ENCODE measurements at regions not wholly inside any gene's neighbourhood (a gene's known extent, or its start where the extent isn't known, plus 50 kb on each side); places are given as distances from the start of the nearest gene placed in this dataset.

DNA sequence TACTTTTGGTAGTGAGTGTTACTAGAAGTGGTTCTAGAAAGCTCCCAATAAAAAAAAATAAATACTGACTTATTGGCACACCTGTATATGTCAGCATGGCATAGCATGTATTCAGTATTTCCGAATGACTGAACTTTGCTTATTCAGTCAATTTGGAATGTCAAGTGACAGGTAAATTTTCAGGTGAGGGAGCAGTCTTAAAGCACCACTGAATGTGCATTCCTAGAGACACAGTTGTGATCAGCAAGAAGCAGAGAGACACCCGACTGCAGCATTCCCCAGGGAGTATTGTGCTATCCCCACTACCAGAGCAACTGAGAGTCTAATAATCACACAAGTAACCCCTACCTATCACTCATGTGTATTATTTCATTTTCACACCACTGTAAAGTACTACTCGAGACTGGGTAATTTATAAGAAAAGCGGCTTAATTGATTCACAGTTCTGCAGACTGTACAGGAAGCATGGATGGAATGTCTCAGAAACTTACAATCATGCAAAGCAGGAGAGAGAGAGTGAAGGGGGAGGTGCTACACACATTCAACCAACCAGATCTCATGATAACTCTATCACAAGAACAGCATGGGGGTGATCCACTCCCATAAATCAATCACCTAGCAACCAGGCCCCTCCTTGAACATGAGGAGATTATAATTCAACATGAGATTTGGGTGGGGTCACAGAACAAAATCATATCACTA is 201.5 kb downstream of the TBX15 start:
- no peaks in the 10 kb centered on the region for H3K9me3 ChIP-seq
- no peaks in the 10 kb centered on the region for H3K36me3 ChIP-seq (ENCODE audit: control insufficient read depth in 2 of 2, extremely low read depth in 1 of 2, insufficient read depth in 1 of 2, low read length in 1 of 2)
- ChIA-PET CTCF (no interaction called here), POLR2A (no interaction called here)
- WGBS (ENCODE audit: insufficient coverage): no CpG with 5 or more reads among the region's 4 CpGs
- H3K27ac ChIP-seq (ENCODE audit: low read length): no peak overlapping the region
- H3K9me3 Mint-ChIP-seq: peaks cover 19 to 23% (median 22%) of the 10 kb centered on the region in 3 donors
- H3K4me3 ChIP-seq (ENCODE audit: control insufficient read depth in 1 of 2, extremely low read depth in 1 of 2, low read length in 1 of 2): no peak overlapping the region
- no peaks in the 10 kb centered on the region for H3K27me3 Mint-ChIP-seq
- H3K4me3 Mint-ChIP-seq: no peak overlapping the region
- no peaks in the 10 kb centered on the region for H3K4me1 Mint-ChIP-seq
- no peaks in the 10 kb centered on the region for H3K27me3 ChIP-seq (replicated peaks in 1 of 2; ENCODE audit: control insufficient read depth in 2 of 2, extremely low read depth in 1 of 2, insufficient read depth in 2 of 2, low read length in 1 of 2)
- H3K27ac Mint-ChIP-seq: no peak overlapping the region
- ATAC-seq (replicated peaks in 1 of 4): no peak
- H3K4me1 ChIP-seq (ENCODE audit: control insufficient read depth in 1 of 2, extremely low read depth in 1 of 2, insufficient read depth in 2 of 2, low read length in 2 of 2): no peaks in the 10 kb centered on the region
- DNase-seq: no peak
- no peaks in the 10 kb centered on the region for H3K36me3 Mint-ChIP-seq

- POLR2A ChIA-PET: no interaction called here
- no peaks in the 10 kb centered on the region for H3K27me3 Mint-ChIP-seq
- ATAC-seq (replicated peaks in 1 of 4): no peak
- no peak for DNase-seq
- Histone ChIP-seq H3K27me3 (replicated peaks in 1 of 2; ENCODE audit: control insufficient read depth in 2 of 2, extremely low read depth in 1 of 2, insufficient read depth in 2 of 2, low read length in 1 of 2) (no peaks in the 10 kb centered on the region), H3K27ac (ENCODE audit: low read length) (no peak overlapping the region), H3K36me3 (ENCODE audit: control insufficient read depth in 2 of 2, extremely low read depth in 1 of 2, insufficient read depth in 1 of 2, low read length in 1 of 2) (no peaks in the 10 kb centered on the region), H3K4me3 (ENCODE audit: control insufficient read depth in 1 of 2, extremely low read depth in 1 of 2, low read length in 1 of 2) (no peak overlapping the region), H3K4me1 (ENCODE audit: control insufficient read depth in 1 of 2, extremely low read depth in 1 of 2, insufficient read depth in 2 of 2, low read length in 2 of 2) (no peaks in the 10 kb centered on the region), H3K9me3 (no peaks in the 10 kb centered on the region)
- no peak overlapping the region for H3K4me3 Mint-ChIP-seq
- 20% methylated on average over 2 of the region's 2 CpGs for WGBS (ENCODE audit: insufficient coverage)
- H3K27ac Mint-ChIP-seq: no peak overlapping the region
- H3K4me1 Mint-ChIP-seq: no peaks in the 10 kb centered on the region
- CTCF ChIA-PET: no interaction called here
- no peaks in the 10 kb centered on the region for H3K36me3 Mint-ChIP-seq
- peaks cover 14 to 18% (median 15%) of the 10 kb centered on the region in 3 donors for H3K9me3 Mint-ChIP-seq
Measured at GRCh38 chr1:118785246-118785645, 202.9 kb downstream of the TBX15 start.

DNA sequence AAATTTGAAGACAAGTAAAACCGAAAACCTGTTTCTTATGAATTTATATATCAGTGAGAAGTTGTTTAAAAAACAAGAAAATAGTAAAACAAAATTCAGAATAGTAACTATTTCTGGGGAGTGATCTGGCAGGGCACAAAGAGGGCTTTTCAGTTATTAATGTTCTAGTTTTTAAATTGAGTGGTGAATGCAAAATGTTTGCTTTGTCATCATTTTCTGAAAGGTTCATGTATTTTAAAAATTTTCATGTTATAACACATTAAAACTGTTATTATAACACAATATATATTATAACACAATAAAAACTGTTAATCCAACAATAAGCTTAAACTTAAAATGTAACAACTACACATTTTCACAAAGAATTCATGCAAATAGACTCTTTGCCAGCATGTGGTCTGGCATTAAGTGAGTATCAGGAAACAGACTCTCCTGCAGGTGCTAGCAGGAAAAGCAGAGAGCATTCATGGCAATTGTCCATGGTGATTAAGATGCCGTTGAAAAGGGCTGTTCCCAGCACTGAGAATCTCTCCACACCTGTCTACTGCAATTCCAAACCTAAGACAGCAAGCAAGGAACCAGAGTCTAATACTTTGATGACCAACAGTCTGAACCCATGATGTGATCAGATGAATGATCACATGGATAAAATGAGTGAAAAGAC is 204.9 kb downstream of the TBX15 start:
- no peaks in the 10 kb centered on the region for H3K36me3 Mint-ChIP-seq
- no peak overlapping the region for H3K4me3 ChIP-seq (ENCODE audit: control insufficient read depth in 1 of 2, extremely low read depth in 1 of 2, low read length in 1 of 2)
- H3K36me3 ChIP-seq (ENCODE audit: control insufficient read depth in 2 of 2, extremely low read depth in 1 of 2, insufficient read depth in 1 of 2, low read length in 1 of 2): no peaks in the 10 kb centered on the region
- no peaks in the 10 kb centered on the region for H3K27me3 ChIP-seq (replicated peaks in 1 of 2; ENCODE audit: control insufficient read depth in 2 of 2, extremely low read depth in 1 of 2, insufficient read depth in 2 of 2, low read length in 1 of 2)
- WGBS (ENCODE audit: insufficient coverage): no CpG with 5 or more reads among the region's 2 CpGs
- ChIA-PET POLR2A (no interaction called here), CTCF (no interaction called here)
- H3K4me3 Mint-ChIP-seq: no peak overlapping the region
- H3K9me3 ChIP-seq: no peaks in the 10 kb centered on the region
- ATAC-seq (replicated peaks in 1 of 4) (no peak), DNase-seq (no peak)
- H3K27me3 Mint-ChIP-seq: no peaks in the 10 kb centered on the region
- H3K9me3 Mint-ChIP-seq: peaks cover 12 to 15% (median 13%) of the 10 kb centered on the region in 3 donors
- H3K27ac Mint-ChIP-seq: no peak overlapping the region
- H3K4me1 Mint-ChIP-seq: no peaks in the 10 kb centered on the region
- no peaks in the 10 kb centered on the region for H3K4me1 ChIP-seq (ENCODE audit: control insufficient read depth in 1 of 2, extremely low read depth in 1 of 2, insufficient read depth in 2 of 2, low read length in 2 of 2)
- H3K27ac ChIP-seq (ENCODE audit: low read length): no peak overlapping the region

DNA sequence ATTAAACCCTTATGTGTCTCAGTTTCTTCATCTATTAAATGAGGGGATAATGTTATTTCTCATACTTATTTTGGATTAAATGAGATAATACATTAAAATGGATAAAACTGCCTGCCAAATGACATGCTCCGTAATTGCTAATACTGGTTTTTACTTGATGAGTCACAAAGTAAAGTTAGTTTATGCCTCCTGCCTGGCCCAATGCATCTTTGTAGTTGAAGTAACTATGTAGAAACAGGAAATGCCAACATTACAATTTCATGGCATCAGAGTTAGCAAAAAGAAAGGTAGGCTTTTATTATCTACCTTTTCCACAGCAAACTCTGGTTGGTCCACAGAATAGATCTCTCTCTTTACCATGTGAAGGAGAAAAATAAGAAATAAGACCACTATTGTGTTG is 214.5 kb downstream of the TBX15 start:
- Histone ChIP-seq H3K4me3 (ENCODE audit: control insufficient read depth in 1 of 2, extremely low read depth in 1 of 2, low read length in 1 of 2) (no peak overlapping the region), H3K27me3 (replicated peaks in 1 of 2; ENCODE audit: control insufficient read depth in 2 of 2, extremely low read depth in 1 of 2, insufficient read depth in 2 of 2, low read length in 1 of 2) (no peaks in the 10 kb centered on the region), H3K27ac (ENCODE audit: low read length) (no peak overlapping the region), H3K9me3 (no peaks in the 10 kb centered on the region), H3K4me1 (ENCODE audit: control insufficient read depth in 1 of 2, extremely low read depth in 1 of 2, insufficient read depth in 2 of 2, low read length in 2 of 2) (no peaks in the 10 kb centered on the region), H3K36me3 (ENCODE audit: control insufficient read depth in 2 of 2, extremely low read depth in 1 of 2, insufficient read depth in 1 of 2, low read length in 1 of 2) (no peaks in the 10 kb centered on the region)
- ATAC-seq (replicated peaks in 1 of 4) (no peak), DNase-seq (no peak)
- WGBS (ENCODE audit: insufficient coverage): no CpG with 5 or more reads among the region's 1 CpG
- POLR2A ChIA-PET: no interaction called here
- no peak overlapping the region for H3K4me3 Mint-ChIP-seq
- CTCF ChIA-PET: no interaction called here
- H3K27me3 Mint-ChIP-seq: no peaks in the 10 kb centered on the region
- no peak overlapping the region for H3K27ac Mint-ChIP-seq
- no peaks in the 10 kb centered on the region for H3K36me3 Mint-ChIP-seq
- H3K9me3 Mint-ChIP-seq: peaks cover 17 to 26% (median 21%) of the 10 kb centered on the region in 3 donors
- no peaks in the 10 kb centered on the region for H3K4me1 Mint-ChIP-seq

DNA sequence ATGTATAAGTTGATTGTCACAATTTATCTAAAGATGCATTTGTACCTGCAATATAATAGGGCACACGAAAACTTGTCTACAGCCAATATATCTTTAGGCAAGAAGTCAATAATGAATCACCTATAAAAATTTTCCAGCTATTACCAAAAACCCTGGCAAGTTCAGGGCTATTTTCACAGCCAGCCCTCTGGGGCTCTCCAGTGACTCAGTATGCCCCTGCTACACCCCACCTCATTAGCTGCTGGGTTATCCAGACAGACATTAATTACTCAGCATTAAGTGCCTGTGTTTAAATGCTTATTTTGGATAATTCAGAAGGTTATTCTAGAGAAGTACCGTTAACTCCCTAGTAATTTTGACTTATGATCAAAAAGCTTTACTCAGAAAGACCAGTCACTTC is 220.2 kb downstream of the TBX15 start:
- Histone ChIP-seq H3K4me1 (ENCODE audit: control insufficient read depth in 1 of 2, extremely low read depth in 1 of 2, insufficient read depth in 2 of 2, low read length in 2 of 2) (no peaks in the 10 kb centered on the region), H3K27ac (ENCODE audit: low read length) (no peak overlapping the region), H3K36me3 (ENCODE audit: control insufficient read depth in 2 of 2, extremely low read depth in 1 of 2, insufficient read depth in 1 of 2, low read length in 1 of 2) (no peaks in the 10 kb centered on the region), H3K4me3 (ENCODE audit: control insufficient read depth in 1 of 2, extremely low read depth in 1 of 2, low read length in 1 of 2) (no peak overlapping the region), H3K27me3 (replicated peaks in 1 of 2; ENCODE audit: control insufficient read depth in 2 of 2, extremely low read depth in 1 of 2, insufficient read depth in 2 of 2, low read length in 1 of 2) (no peaks in the 10 kb centered on the region), H3K9me3 (no peaks in the 10 kb centered on the region)
- ChIA-PET POLR2A (no interaction called here), CTCF (interaction anchor here in 1 of 2 donors (0.6 kb wide), 1 partner anchor 93 kb away, joined by 3 read pairs; no protein-coding TSS in a partner anchor)
- Mint-ChIP-seq H3K27ac (no peak overlapping the region), H3K9me3 (peaks cover 13 to 24% (median 14%) of the 10 kb centered on the region in 3 donors), H3K4me1 (no peaks in the 10 kb centered on the region), H3K4me3 (no peak overlapping the region), H3K27me3 (no peaks in the 10 kb centered on the region), H3K36me3 (no peaks in the 10 kb centered on the region)
- ATAC-seq (replicated peaks in 1 of 4): no peak
- DNase-seq: no peak
- WGBS (ENCODE audit: insufficient coverage): no CpG with 5 or more reads among the region's 2 CpGs

- peaks cover 0 to 12% (median 10%) of the 10 kb centered on the region in 3 donors for H3K9me3 Mint-ChIP-seq
- H3K4me1 ChIP-seq (ENCODE audit: control insufficient read depth in 1 of 2, extremely low read depth in 1 of 2, insufficient read depth in 2 of 2, low read length in 2 of 2): no peaks in the 10 kb centered on the region
- H3K27ac Mint-ChIP-seq: no peak overlapping the region
- H3K4me1 Mint-ChIP-seq: no peaks in the 10 kb centered on the region
- no peaks in the 10 kb centered on the region for H3K36me3 Mint-ChIP-seq
- no peak overlapping the region for H3K4me3 ChIP-seq (ENCODE audit: control insufficient read depth in 1 of 2, extremely low read depth in 1 of 2, low read length in 1 of 2)
- H3K9me3 ChIP-seq: no peaks in the 10 kb centered on the region
- no peak for DNase-seq
- H3K4me3 Mint-ChIP-seq: no peak overlapping the region
- POLR2A ChIA-PET: no interaction called here
- no peak overlapping the region for H3K27ac ChIP-seq (ENCODE audit: low read length)
- no peaks in the 10 kb centered on the region for H3K36me3 ChIP-seq (ENCODE audit: control insufficient read depth in 2 of 2, extremely low read depth in 1 of 2, insufficient read depth in 1 of 2, low read length in 1 of 2)
- no CpG with 5 or more reads among the region's 1 CpG for WGBS (ENCODE audit: insufficient coverage)
- CTCF ChIA-PET: no interaction called here
- no peak for ATAC-seq (replicated peaks in 1 of 4)
- no peaks in the 10 kb centered on the region for H3K27me3 ChIP-seq (replicated peaks in 1 of 2; ENCODE audit: control insufficient read depth in 2 of 2, extremely low read depth in 1 of 2, insufficient read depth in 2 of 2, low read length in 1 of 2)
- H3K27me3 Mint-ChIP-seq: no peaks in the 10 kb centered on the region
Measured at GRCh38 chr1:118753976-118754375, 234.2 kb downstream of the TBX15 start.

All from T-cell (primary cell).